HEK293 (cell line): ENCODE measurements at regions not wholly inside any gene's neighbourhood (a gene's known extent, or its start where the extent isn't known, plus 50 kb on each side); places are given as distances from the start of the nearest gene placed in this dataset.

ENCODE experiments used
- KLF16 ChIP-seq: fragments of 450-650 bp; formaldehyde crosslinking; IDR thresholded peaks from 2 replicates; pipeline ENCODE4 v1.5.1; 2017; ENCODE audit warnings: missing biosample characterization, missing genetic modification characterization
- KLF7 ChIP-seq: fragments of 450-650 bp; formaldehyde crosslinking; IDR thresholded peaks from 2 replicates; pipeline ENCODE4 v1.5.1; 2016; ENCODE audit warnings: missing biosample characterization, missing genetic modification characterization, borderline replicate concordance
- PRDM1 ChIP-seq: fragments of 450-650 bp; formaldehyde crosslinking; IDR thresholded peaks from 2 replicates; pipeline ENCODE4; 2016; ENCODE audit warnings: missing biosample characterization, missing genetic modification characterization
- ZNF138 ChIP-seq: fragments of 450-650 bp; formaldehyde crosslinking; IDR thresholded peaks from 2 replicates; pipeline ENCODE4 v1.5.1; 2016; ENCODE audit warnings: missing biosample characterization, missing genetic modification characterization, borderline replicate concordance
- ZNF174 ChIP-seq: fragments of 450-650 bp; formaldehyde crosslinking; IDR thresholded peaks from 2 replicates; pipeline ENCODE4 v1.5.0; 2017; ENCODE audit warnings: missing biosample characterization, mild to moderate bottlenecking, missing genetic modification characterization
- ZNF394 ChIP-seq: fragments of 450-650 bp; formaldehyde crosslinking; IDR thresholded peaks from 2 replicates; pipeline ENCODE4 v1.5.1; 2016; ENCODE audit warnings: missing biosample characterization, missing genetic modification characterization, mild to moderate bottlenecking, moderate library complexity, borderline replicate concordance
- ZNF707 ChIP-seq: fragments of 450-650 bp; formaldehyde crosslinking; IDR thresholded peaks from 2 replicates; pipeline ENCODE4 v1.5.1; 2016; ENCODE audit warnings: missing biosample characterization, missing genetic modification characterization
- TF ChIP-seq, protein P1 (sequence below): fragments of 450-650 bp; formaldehyde crosslinking; IDR thresholded peaks from 2 replicates; pipeline ENCODE4 v1.5.1; 2016; ENCODE audit warnings: missing biosample characterization, missing genetic modification characterization

- TF ChIP-seq, protein P1, sequence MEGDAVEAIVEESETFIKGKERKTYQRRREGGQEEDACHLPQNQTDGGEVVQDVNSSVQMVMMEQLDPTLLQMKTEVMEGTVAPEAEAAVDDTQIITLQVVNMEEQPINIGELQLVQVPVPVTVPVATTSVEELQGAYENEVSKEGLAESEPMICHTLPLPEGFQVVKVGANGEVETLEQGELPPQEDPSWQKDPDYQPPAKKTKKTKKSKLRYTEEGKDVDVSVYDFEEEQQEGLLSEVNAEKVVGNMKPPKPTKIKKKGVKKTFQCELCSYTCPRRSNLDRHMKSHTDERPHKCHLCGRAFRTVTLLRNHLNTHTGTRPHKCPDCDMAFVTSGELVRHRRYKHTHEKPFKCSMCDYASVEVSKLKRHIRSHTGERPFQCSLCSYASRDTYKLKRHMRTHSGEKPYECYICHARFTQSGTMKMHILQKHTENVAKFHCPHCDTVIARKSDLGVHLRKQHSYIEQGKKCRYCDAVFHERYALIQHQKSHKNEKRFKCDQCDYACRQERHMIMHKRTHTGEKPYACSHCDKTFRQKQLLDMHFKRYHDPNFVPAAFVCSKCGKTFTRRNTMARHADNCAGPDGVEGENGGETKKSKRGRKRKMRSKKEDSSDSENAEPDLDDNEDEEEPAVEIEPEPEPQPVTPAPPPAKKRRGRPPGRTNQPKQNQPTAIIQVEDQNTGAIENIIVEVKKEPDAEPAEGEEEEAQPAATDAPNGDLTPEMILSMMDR (tag by site-specific recombination), result no peak
- TF ChIP-seq ZNF174 (tag by site-specific recombination) (no peak), ZNF707 (no peak), KLF7 (tag by site-specific recombination) (no peak), KLF16 (no peak), ZNF138 (tag by site-specific recombination) (no peak), PRDM1 (tag by site-specific recombination) (no peak), ZNF394 (tag by site-specific recombination) (no peak)
These were observed 764.0 kb upstream of the SLITRK5 start for GRCh38 chr13:86907156-86907555.
